ENCODE measurements at regions not wholly inside any gene's neighbourhood (a gene's known extent, or its start where the extent isn't known, plus 50 kb on each side); places are given as distances from the start of the nearest gene placed in this dataset.

- no peak for TF ChIP-seq POLR2AphosphoS5 (IDR thresholded peaks at IDR 0.05; ENCODE audit: borderline replicate concordance, low read depth, low read length)
- no peak for TF ChIP-seq EZH2 (IDR thresholded peaks at IDR 0.05)
Measured at GRCh38 chr5:97627272-97627671, 444.2 kb upstream of the RIOK2 start.

Data from SK-N-MC (cell line).